ENCODE measurements at regions not wholly inside any gene's neighbourhood (a gene's known extent, or its start where the extent isn't known, plus 50 kb on each side); places are given as distances from the start of the nearest gene placed in this dataset.

GRCh38 chr10:44689368-44689767, 221.8 kb upstream of the TMEM72 start:
- no peak for TF ChIP-seq CTCF (IDR thresholded peaks at IDR 0.05)
- no peak for TF ChIP-seq EZH2 (IDR thresholded peaks at IDR 0.05; ENCODE audit: borderline replicate concordance, insufficient read depth, low read depth, low read length, poor library complexity, severe bottlenecking)

Data from B cell (primary cell).